Myocyte (in vitro differentiated cells): ENCODE measurements at regions not wholly inside any gene's neighbourhood (a gene's known extent, or its start where the extent isn't known, plus 50 kb on each side); places are given as distances from the start of the nearest gene placed in this dataset.
A peak's percentile ranks its signal among the peaks of the same experiment; 100 is the strongest.

Experiments
- DNase-seq: peaks from one replicate; pipeline ENCODE4 v3.0.0-alpha.2; 2012; ENCODE audit warnings: low read depth

DNA sequence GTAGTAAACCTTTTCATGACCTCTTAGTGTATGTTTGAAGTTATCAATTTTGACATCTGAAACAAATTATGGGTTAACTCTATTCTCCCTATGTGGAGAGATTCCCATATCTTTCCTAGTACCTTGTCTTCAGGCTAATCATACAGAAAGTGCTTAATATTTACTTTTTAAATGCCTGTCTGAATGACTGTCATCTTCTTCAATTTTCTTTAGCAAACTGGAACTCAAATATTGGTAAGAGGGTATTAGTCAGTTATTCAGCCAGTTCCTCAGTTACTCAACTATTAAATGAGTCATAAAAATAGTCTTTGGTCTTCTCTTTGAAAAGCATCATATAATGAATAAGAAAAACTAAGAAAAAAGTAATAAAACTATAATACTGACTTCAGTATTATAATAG is 1038.0 kb upstream of the PIK3C3 start:
- DNase-seq = no peak

- DNase-seq = no peak
These were observed 1039.3 kb upstream of the PIK3C3 start for GRCh38 chr18:40915724-40916123.

GRCh38 chr18:40911582-40912254 is 1043.3 kb upstream of the PIK3C3 start:
- DNase-seq = no peak

DNA sequence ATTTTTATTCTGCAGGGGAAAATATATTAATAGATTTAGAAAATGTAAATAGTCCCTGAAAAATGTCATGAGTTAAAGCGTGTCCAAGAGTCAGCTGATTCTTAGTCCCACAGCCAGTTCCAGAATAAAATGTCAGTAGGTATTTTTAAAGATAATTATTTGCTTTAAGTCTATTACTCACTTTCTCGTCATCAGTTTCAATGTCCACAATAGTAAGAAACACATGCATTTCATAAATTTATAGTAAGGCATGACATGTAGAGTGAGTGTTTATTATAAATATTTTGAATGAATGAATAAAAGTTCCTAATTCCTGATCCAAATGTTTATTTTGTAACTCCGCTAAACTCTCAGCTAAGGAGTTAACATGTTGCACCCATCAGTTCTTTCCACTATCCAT is 1044.0 kb upstream of the PIK3C3 start:
- DNase-seq = no peak

- no peak for DNase-seq
These were observed 1047.2 kb upstream of the PIK3C3 start for GRCh38 chr18:40907842-40908241.

- DNase-seq = no peak
These were observed 1050.7 kb upstream of the PIK3C3 start for GRCh38 chr18:40904295-40904694.

DNA sequence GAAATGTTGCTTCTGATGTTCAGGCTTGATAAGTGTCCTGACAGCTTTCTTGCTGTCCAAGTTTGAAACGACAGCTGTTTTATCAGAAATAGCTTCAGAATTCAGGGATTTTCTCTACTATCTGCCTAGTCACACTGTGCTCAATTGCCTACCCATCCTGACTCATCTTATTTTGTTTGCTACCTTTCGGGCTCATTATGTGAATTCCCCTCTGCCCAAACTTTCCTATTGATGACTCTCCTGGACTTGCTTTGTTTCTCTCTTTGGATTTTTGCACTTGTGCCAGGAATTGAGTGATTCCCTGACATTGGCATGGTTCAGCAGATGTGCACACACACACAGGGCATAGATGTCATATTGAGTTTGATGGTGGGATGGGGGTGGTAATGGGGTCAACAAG is 1052.6 kb upstream of the PIK3C3 start:
- no peak for DNase-seq

- no peak for DNase-seq
These were observed 1057.2 kb upstream of the PIK3C3 start for GRCh38 chr18:40897884-40898283.

DNA sequence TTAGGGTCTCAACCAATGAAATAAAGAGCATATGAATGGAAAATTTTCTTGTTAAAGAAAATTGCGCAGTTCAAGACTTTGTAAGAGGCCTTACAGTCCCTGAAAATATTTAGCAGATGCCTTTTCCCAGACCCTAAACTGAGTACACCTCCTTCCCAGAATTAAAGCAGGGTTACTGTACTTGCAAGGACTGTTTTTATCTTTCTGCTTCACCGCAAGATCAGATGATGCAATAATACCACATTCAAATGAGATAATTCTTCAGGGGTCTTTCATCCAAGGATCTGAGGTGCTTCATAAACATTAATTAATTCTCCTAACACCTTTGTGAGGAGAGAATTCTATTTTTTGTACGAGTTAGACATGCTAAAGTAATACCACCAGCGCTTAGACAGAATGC is 1071.8 kb upstream of the PIK3C3 start:
- DNase-seq = no peak

DNA sequence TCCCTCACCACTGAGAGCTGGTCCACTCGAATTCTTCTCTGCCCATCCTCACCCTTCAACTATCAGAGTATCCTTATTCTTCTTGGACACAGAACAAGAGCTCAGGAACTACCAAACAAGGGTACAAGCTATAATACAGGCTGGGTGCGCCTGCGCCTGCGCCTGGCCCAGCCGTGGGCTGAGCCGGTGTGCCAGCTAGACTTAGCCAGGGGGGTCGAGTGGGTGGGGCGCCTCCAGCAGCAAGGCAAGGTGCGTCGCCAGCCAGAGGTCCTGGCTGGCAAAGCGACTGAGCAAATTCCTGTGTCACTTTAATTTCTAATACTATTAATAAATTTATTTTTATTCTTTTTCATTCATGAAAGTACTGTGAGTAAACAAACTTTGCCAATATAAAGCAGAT is 1072.6 kb upstream of the PIK3C3 start:
- DNase-seq = no peak

GRCh38 chr18:40878371-40878770 is 1076.7 kb upstream of the PIK3C3 start:
- no peak for DNase-seq

DNA sequence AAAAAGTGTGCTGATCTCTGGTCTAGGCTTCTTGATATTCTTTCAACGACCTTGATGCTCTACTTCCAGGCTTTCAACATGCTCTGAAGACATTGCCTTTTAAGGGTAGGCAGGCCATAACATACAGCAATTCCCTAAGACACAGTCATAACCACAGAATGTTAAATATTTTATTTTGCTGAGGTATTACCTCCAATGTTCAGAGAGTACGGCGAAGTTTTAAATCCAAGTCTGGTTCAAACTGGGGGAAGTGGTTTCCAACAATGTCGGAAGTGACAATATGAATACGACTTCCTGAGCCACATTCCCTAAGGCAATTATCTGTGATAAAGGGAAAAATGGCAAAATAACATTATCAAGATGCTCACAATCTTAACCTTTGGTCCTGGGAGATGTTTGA is 1077.9 kb upstream of the PIK3C3 start:
- DNase-seq = no peak

DNA sequence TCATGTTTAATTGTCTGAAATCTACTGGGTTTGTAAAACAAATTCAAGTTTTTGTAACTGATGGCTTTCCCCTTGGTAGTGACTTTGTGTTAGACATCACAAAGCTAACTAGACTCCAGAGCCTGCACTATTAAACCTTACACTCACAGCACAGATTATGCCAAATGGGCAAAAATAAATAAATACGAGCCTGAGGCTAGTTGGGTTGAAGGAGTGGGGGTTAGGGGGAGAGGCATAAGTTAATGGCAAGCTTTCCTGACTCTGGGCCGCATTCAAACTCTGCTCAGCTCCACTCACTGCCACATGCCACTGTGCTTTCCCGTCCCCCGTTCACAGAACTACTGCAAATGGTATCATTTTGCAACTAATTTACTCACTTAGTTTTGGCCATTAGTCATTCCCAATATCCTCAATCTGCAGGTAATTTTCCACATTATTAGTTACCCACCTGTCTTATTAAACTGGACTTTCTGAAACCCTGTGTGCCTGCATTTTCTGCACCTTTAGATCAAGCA is 1079.9 kb upstream of the PIK3C3 start:
- no peak for DNase-seq

DNA sequence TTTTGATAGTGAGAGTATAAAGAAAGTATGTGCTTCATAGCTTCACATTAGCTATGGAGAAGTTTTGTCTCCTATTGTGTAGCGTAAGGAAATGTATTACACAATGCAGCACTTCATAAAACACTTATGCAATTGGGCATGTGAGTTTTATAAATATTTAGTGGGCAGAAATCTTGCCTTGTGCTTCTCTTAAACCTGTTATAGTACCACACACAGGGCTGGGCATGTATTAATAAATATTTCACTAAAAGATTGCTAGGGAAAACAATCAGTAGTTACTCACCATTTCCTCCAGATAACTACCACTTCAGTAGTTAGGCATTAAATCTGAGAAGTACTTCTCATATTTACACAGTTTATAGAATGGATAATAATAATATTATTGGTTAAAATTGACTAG is 1080.8 kb upstream of the PIK3C3 start:
- DNase-seq = no peak

- DNase-seq = peak; percentile 4
These were observed 1086.8 kb upstream of the PIK3C3 start for GRCh38 chr18:40868110-40868858.

DNA sequence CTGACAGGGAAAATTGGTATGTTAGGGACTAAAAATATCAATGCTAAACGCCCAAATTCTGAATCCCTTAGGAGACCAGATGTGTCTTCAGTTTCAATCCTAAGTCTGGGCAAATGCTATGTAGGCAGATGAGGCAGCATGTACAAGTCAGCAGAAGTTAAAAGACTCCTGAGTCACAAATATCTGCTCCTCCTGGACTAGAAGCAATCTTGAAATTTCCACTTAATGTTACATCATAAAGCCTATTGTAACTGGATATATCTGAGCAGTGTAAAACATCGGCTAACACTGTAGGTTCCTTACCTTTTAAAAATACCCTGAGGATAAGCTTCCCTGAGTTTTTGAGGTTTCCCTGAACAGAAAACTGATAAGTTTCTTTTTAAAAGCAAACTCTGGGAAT is 1087.6 kb upstream of the PIK3C3 start:
- DNase-seq = no peak

DNA sequence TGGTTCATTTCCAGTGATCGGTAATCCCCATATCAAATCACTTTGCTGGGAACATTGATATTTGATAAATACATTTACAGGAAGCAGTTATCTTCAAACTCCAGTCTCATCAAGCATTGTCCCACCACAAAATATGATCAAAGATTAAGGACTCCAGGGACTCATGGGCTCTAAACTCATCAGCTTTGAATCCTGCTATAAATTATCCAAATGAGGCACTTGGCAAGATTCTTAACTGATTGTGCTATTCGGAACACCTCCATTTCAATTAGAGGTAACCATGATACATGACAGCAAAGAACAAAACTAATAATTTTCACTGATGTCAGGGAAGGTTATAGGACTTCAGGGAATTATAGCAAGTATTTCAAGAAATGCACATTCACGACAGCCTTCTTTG is 1088.1 kb upstream of the PIK3C3 start:
- no peak for DNase-seq

DNA sequence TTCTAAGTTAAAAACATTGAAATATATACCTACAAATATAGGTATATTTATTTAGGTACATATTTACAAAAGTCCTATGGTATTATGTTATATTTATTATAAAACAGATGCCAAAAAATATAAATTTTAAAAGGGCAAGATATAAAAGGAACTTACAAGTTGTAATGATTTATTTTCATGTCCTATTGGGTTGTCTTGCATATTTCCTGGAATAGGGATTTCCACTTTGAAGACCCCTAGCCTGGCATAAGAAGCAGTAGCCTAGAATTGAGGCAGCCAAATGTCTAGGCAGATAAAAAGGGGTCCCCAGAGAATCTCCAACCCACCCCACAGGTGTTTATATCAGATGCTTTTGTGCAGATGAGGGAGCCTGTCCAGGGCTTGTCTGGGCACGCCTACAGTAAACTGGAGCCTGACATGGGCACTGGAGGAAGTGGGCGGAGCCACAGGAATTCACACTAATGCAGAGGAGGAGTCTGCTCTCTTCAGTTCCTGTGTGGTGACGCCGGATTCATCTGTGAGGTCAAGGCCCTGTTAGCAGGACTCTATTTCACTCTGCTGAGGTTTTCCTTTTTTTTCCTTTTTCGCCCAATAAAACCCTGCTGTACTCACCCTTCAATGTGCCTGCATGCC is 1088.9 kb upstream of the PIK3C3 start:
- DNase-seq = peak; percentile 10

DNA sequence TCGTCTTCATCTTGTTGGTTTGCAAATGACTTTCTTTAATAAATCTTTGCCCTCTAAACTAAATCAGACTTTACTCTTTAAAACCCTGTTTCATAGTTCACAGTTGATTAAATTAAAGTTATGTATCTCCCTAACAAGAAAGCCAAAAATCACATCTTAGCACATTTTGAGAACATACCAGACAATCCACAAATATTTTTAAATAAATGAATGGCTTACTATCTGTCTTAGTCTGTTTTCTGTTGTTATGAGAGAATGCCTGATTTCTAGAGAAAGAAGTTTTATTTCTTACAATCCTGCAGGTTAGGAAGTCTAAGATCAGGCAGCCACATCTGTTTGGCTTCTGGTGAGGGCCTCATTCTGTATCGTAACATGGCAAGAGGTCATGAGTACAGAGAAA is 1090.2 kb upstream of the PIK3C3 start:
- DNase-seq = no peak

GRCh38 chr18:40863801-40864200 is 1091.2 kb upstream of the PIK3C3 start:
- no peak for DNase-seq

DNA sequence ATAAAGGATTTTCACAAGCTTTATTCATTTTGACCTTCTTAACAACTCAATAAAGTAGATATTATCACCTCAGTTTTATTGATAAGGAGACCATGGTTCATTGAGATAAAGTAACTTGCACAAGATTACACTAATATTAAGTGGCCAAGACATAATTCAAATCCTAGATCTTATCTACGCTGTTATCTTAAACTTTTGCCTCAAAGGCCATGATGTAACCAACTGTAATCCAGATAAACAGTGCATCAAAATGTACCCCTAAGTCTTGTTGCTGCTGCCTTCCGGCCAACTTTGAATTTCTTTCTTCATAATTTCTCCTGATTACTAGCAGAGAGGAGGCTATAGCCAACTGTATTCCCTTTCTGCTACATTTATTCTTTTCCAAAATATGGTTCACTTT is 1094.8 kb upstream of the PIK3C3 start:
- DNase-seq = no peak

DNA sequence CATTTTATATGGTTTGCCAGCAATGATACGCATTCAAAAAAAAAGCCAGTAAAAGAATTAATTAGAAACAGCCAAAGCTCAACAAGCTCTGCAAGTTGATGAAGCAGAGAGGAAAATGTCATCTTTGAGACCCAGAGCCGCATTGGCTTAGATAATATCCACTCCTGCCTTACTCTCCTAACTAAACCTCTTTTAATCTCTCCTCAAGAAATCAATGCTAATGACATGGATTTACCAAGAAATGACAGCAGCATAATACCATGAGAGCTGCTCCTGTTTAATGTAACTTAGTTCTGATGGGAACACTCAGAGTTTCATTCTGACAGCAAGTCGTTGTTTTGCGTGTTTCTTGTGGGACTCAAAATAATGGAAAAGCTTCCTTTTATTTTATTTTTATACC is 1099.4 kb upstream of the PIK3C3 start:
- DNase-seq = no peak

- DNase-seq = no peak
These were observed 1102.6 kb upstream of the PIK3C3 start for GRCh38 chr18:40852406-40852805.
